Gastrocnemius medialis (tissue), 4 donors: ENCODE measurements at regions not wholly inside any gene's neighbourhood (a gene's known extent, or its start where the extent isn't known, plus 50 kb on each side); places are given as distances from the start of the nearest gene placed in this dataset.

Source experiments
- POLR2A ChIP-seq, 2 donors: fragments of 450-650 bp; IDR thresholded peaks; one replicate each; pipeline ENCODE4 v1.6.1; 2017; ENCODE audit warnings: antibody characterized with exemption in 2 of 2, mild to moderate bottlenecking in 2 of 2, moderate library complexity in 2 of 2
- TF ChIP-seq, protein P1 (sequence below), 5 experiments: fragments of 450-650 bp in 3 of 5; fragments of 200-600 bp in 2 of 5; sonication (generic) in 2 of 5; IDR thresholded peaks in 4 of 5; conservative IDR thresholded peaks in 1 of 5; 1 replicate in 4 of 5; 2 replicates in 1 of 5; pipeline ENCODE4 v1.5.1; 2016 to 2019; ENCODE audit warnings: antibody characterized with exemption in 5 of 5, mild to moderate bottlenecking in 3 of 5, moderate library complexity in 3 of 5

DNA sequence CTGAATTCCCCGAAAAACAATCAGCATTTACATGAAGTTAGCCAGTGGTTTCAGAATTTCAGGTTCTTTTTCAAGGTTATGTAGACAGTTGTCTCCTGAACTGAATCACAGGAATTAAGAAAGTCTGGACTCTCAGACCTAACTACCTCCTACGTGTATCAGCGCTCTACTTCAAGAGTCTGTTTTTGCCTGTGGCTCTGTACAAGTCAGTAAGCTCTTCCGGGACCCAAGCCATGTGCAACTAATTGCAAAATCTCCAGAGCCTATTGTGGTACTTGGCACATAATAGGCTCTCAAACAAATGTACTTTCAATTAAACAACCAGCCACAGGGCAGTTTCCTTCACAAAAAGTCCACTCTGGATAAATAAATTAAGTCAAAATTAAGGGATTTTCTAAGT is 414.2 kb downstream of the PDCD6IP start:
- TF ChIP-seq, protein P1, sequence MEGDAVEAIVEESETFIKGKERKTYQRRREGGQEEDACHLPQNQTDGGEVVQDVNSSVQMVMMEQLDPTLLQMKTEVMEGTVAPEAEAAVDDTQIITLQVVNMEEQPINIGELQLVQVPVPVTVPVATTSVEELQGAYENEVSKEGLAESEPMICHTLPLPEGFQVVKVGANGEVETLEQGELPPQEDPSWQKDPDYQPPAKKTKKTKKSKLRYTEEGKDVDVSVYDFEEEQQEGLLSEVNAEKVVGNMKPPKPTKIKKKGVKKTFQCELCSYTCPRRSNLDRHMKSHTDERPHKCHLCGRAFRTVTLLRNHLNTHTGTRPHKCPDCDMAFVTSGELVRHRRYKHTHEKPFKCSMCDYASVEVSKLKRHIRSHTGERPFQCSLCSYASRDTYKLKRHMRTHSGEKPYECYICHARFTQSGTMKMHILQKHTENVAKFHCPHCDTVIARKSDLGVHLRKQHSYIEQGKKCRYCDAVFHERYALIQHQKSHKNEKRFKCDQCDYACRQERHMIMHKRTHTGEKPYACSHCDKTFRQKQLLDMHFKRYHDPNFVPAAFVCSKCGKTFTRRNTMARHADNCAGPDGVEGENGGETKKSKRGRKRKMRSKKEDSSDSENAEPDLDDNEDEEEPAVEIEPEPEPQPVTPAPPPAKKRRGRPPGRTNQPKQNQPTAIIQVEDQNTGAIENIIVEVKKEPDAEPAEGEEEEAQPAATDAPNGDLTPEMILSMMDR (IDR thresholded peaks at IDR 0.05 in 4 of 5, conservative IDR thresholded peaks at IDR 0.05 in 1 of 5), result no peak
- no peak for TF ChIP-seq POLR2A (IDR thresholded peaks at IDR 0.05)
